ENCODE measurements at regions not wholly inside any gene's neighbourhood (a gene's known extent, or its start where the extent isn't known, plus 50 kb on each side); places are given as distances from the start of the nearest gene placed in this dataset.

GRCh38 chr4:89528526-89529133, 221.0 kb upstream of the GPRIN3 start:
- H3K27ac Mint-ChIP-seq = no peak overlapping the region

GRCh38 chr4:89521826-89522225, 214.2 kb upstream of the GPRIN3 start:
- Mint-ChIP-seq H3K4me1 (ENCODE audit: low read depth) (no peaks in the 10 kb centered on the region), H3K36me3 (ENCODE audit: low read depth) (no peaks in the 10 kb centered on the region), H3K27me3 (no peaks in the 10 kb centered on the region), H3K4me3 (no peak overlapping the region), H3K9me3 (no peaks in the 10 kb centered on the region), H3K27ac (no peak overlapping the region)
- intact Hi-C loops (cut with micrococcal nuclease) = no loop called here

More at GRCh38 chr4:89528526-89529133, 221.0 kb upstream of the GPRIN3 start:
- no peaks in the 10 kb centered on the region for H3K4me1 Mint-ChIP-seq (ENCODE audit: low read depth)
- intact Hi-C loops (cut with micrococcal nuclease) = no loop called here
- H3K27me3 Mint-ChIP-seq = no peaks in the 10 kb centered on the region
- no peaks in the 10 kb centered on the region for H3K9me3 Mint-ChIP-seq
- H3K36me3 Mint-ChIP-seq (ENCODE audit: low read depth) = no peaks in the 10 kb centered on the region
- H3K4me3 Mint-ChIP-seq = no peak overlapping the region

GRCh38 chr4:89519771-89520320, 212.2 kb upstream of the GPRIN3 start:
- no peak overlapping the region for H3K27ac Mint-ChIP-seq
- H3K4me3 Mint-ChIP-seq = no peak overlapping the region
- intact Hi-C loops (cut with micrococcal nuclease) = no loop called here
- H3K27me3 Mint-ChIP-seq = no peaks in the 10 kb centered on the region
- H3K9me3 Mint-ChIP-seq = no peaks in the 10 kb centered on the region
- H3K4me1 Mint-ChIP-seq (ENCODE audit: low read depth) = no peaks in the 10 kb centered on the region
- H3K36me3 Mint-ChIP-seq (ENCODE audit: low read depth) = no peaks in the 10 kb centered on the region

- Mint-ChIP-seq H3K36me3 (ENCODE audit: low read depth) (no peaks in the 10 kb centered on the region), H3K27ac (no peak overlapping the region), H3K27me3 (no peaks in the 10 kb centered on the region), H3K9me3 (no peaks in the 10 kb centered on the region), H3K4me1 (ENCODE audit: low read depth) (no peaks in the 10 kb centered on the region), H3K4me3 (no peak overlapping the region)
- intact Hi-C loops (cut with micrococcal nuclease) = no loop called here
Observed at GRCh38 chr4:89518259-89518658, 210.7 kb upstream of the GPRIN3 start.

GRCh38 chr4:89514811-89515210, 207.2 kb upstream of the GPRIN3 start:
- Mint-ChIP-seq H3K4me3 (no peak overlapping the region), H3K36me3 (ENCODE audit: low read depth) (no peaks in the 10 kb centered on the region), H3K4me1 (ENCODE audit: low read depth) (peaks cover 3% of the 10 kb centered on the region), H3K9me3 (no peaks in the 10 kb centered on the region), H3K27ac (no peak overlapping the region), H3K27me3 (no peaks in the 10 kb centered on the region)
- intact Hi-C loops (cut with micrococcal nuclease) = no loop called here

- peaks cover 8% of the 10 kb centered on the region for H3K9me3 Mint-ChIP-seq
- intact Hi-C loops (cut with micrococcal nuclease) = no loop called here
- peaks cover 7% of the 10 kb centered on the region for H3K4me1 Mint-ChIP-seq (ENCODE audit: low read depth)
- H3K36me3 Mint-ChIP-seq (ENCODE audit: low read depth) = no peaks in the 10 kb centered on the region
- H3K27ac Mint-ChIP-seq = no peak overlapping the region
- H3K27me3 Mint-ChIP-seq = no peaks in the 10 kb centered on the region
- H3K4me3 Mint-ChIP-seq = no peak overlapping the region
Observed at GRCh38 chr4:89511776-89512175, 204.2 kb upstream of the GPRIN3 start.

GRCh38 chr4:89509708-89510281, 202.2 kb upstream of the GPRIN3 start:
- Mint-ChIP-seq H3K27me3 (no peaks in the 10 kb centered on the region), H3K4me1 (ENCODE audit: low read depth) (peaks cover 7% of the 10 kb centered on the region), H3K36me3 (ENCODE audit: low read depth) (no peaks in the 10 kb centered on the region), H3K4me3 (no peak overlapping the region), H3K9me3 (peaks cover 8% of the 10 kb centered on the region), H3K27ac (no peak overlapping the region)
- intact Hi-C loops (cut with micrococcal nuclease) = no loop called here

- peaks cover 8% of the 10 kb centered on the region for H3K9me3 Mint-ChIP-seq
- H3K36me3 Mint-ChIP-seq (ENCODE audit: low read depth) = no peaks in the 10 kb centered on the region
- H3K4me1 Mint-ChIP-seq (ENCODE audit: low read depth) = peaks cover 7% of the 10 kb centered on the region
- intact Hi-C loops (cut with micrococcal nuclease) = no loop called here
- H3K4me3 Mint-ChIP-seq = no peak overlapping the region
- no peak overlapping the region for H3K27ac Mint-ChIP-seq
- no peaks in the 10 kb centered on the region for H3K27me3 Mint-ChIP-seq
Observed at GRCh38 chr4:89506866-89507491, 199.4 kb upstream of the GPRIN3 start.

GRCh38 chr4:89502581-89502980, 195.0 kb upstream of the GPRIN3 start:
- Mint-ChIP-seq H3K27ac (no peak overlapping the region), H3K27me3 (no peaks in the 10 kb centered on the region)
- intact Hi-C loops (cut with micrococcal nuclease) = no loop called here

GRCh38 chr4:89497517-89498308, 190.1 kb upstream of the GPRIN3 start:
- intact Hi-C loops (cut with micrococcal nuclease) = no loop called here
- Mint-ChIP-seq H3K4me3 (no peak overlapping the region), H3K36me3 (ENCODE audit: low read depth) (no peaks in the 10 kb centered on the region), H3K9me3 (no peaks in the 10 kb centered on the region), H3K27me3 (no peaks in the 10 kb centered on the region), H3K4me1 (ENCODE audit: low read depth) (peaks cover 5% of the 10 kb centered on the region), H3K27ac (no peak overlapping the region)

More at GRCh38 chr4:89502581-89502980, 195.0 kb upstream of the GPRIN3 start:
- Mint-ChIP-seq H3K4me3 (no peak overlapping the region), H3K9me3 (no peaks in the 10 kb centered on the region), H3K4me1 (ENCODE audit: low read depth) (no peaks in the 10 kb centered on the region), H3K36me3 (ENCODE audit: low read depth) (no peaks in the 10 kb centered on the region)

GRCh38 chr4:89496851-89497250, 189.3 kb upstream of the GPRIN3 start:
- Mint-ChIP-seq H3K27ac (no peak overlapping the region), H3K4me3 (no peak overlapping the region), H3K36me3 (ENCODE audit: low read depth) (no peaks in the 10 kb centered on the region), H3K4me1 (ENCODE audit: low read depth) (peaks cover 5% of the 10 kb centered on the region), H3K9me3 (no peaks in the 10 kb centered on the region), H3K27me3 (no peaks in the 10 kb centered on the region)
- intact Hi-C loops (cut with micrococcal nuclease) = no loop called here

- intact Hi-C loops (cut with micrococcal nuclease) = no loop called here
- no peak overlapping the region for H3K27ac Mint-ChIP-seq
- no peak overlapping the region for H3K4me3 Mint-ChIP-seq
- H3K36me3 Mint-ChIP-seq (ENCODE audit: low read depth) = no peaks in the 10 kb centered on the region
- no peaks in the 10 kb centered on the region for H3K27me3 Mint-ChIP-seq
- no peaks in the 10 kb centered on the region for H3K9me3 Mint-ChIP-seq
- H3K4me1 Mint-ChIP-seq (ENCODE audit: low read depth) = peaks cover 10% of the 10 kb centered on the region
Observed at GRCh38 chr4:89493367-89493766, 185.8 kb upstream of the GPRIN3 start.

GRCh38 chr4:89492581-89493071, 185.0 kb upstream of the GPRIN3 start:
- H3K27me3 Mint-ChIP-seq = no peaks in the 10 kb centered on the region
- peaks cover 10% of the 10 kb centered on the region for H3K4me1 Mint-ChIP-seq (ENCODE audit: low read depth)
- H3K27ac Mint-ChIP-seq = no peak overlapping the region
- H3K4me3 Mint-ChIP-seq = no peak overlapping the region
- H3K36me3 Mint-ChIP-seq (ENCODE audit: low read depth) = no peaks in the 10 kb centered on the region
- intact Hi-C loops (cut with micrococcal nuclease) = no loop called here
- H3K9me3 Mint-ChIP-seq = no peaks in the 10 kb centered on the region

GRCh38 chr4:89491761-89492160, 184.2 kb upstream of the GPRIN3 start:
- Mint-ChIP-seq H3K36me3 (ENCODE audit: low read depth) (no peaks in the 10 kb centered on the region), H3K9me3 (no peaks in the 10 kb centered on the region), H3K27me3 (no peaks in the 10 kb centered on the region), H3K4me1 (ENCODE audit: low read depth) (peaks cover 10% of the 10 kb centered on the region), H3K4me3 (no peak overlapping the region), H3K27ac (no peak overlapping the region)
- intact Hi-C loops (cut with micrococcal nuclease) = no loop called here

All from dendritic cell treated with granulocyte-macrophage colony-stimulating factor and Interleukin-4, amounts not matched to agents 40 ng/mL and 50 ng/mL, for 4 days (primary cell).